ENCODE measurements at regions not wholly inside any gene's neighbourhood (a gene's known extent, or its start where the extent isn't known, plus 50 kb on each side); places are given as distances from the start of the nearest gene placed in this dataset.

DNA sequence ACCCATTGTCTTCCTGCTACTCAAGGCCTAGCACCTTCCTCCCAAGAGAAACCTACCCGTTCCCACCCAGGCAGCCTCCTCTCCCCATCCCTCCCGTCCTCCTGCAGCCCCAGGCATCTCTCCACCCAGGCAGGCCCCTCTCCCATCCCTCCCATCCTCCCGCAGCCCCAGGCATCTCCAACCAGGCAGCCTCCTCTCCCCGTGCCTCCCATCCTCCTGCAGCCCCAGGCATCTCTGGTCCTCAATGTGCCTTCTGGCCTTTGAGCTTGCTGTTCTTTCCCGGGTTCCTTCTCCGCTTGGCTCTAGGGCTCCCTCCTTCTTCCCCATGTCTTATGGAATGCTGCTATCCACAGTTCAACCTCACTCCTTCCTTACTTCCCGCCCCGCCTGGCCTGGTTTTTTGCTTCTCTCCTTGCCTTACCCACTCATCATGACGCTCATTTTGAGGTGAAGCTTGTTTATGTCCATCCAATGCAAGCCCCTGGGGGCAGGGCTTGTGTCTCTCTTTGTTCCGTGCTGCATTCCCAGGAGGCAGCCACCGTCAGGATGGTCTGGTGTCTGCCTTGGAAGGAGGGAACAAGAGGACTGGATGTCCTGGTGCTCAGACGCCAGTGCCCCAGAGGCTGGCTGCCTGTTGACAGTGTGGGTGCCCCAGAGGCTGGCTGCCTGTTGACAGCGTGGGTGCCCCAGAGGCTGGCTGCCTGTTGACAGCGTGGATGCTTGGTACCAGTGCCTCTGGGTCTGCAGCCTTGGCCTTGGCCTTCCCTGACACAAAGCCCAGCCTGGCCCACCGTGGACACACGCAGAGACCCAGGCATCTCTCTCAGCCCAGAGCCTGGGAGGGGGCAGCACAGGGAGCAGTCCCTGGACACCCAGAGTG, 815.7 kb downstream of the BRD1 start:
- TF ChIP-seq SPI1 (IDR thresholded peaks at IDR 0.05; ENCODE audit: borderline replicate concordance, low read depth): no peak
- TF ChIP-seq, protein P1, sequence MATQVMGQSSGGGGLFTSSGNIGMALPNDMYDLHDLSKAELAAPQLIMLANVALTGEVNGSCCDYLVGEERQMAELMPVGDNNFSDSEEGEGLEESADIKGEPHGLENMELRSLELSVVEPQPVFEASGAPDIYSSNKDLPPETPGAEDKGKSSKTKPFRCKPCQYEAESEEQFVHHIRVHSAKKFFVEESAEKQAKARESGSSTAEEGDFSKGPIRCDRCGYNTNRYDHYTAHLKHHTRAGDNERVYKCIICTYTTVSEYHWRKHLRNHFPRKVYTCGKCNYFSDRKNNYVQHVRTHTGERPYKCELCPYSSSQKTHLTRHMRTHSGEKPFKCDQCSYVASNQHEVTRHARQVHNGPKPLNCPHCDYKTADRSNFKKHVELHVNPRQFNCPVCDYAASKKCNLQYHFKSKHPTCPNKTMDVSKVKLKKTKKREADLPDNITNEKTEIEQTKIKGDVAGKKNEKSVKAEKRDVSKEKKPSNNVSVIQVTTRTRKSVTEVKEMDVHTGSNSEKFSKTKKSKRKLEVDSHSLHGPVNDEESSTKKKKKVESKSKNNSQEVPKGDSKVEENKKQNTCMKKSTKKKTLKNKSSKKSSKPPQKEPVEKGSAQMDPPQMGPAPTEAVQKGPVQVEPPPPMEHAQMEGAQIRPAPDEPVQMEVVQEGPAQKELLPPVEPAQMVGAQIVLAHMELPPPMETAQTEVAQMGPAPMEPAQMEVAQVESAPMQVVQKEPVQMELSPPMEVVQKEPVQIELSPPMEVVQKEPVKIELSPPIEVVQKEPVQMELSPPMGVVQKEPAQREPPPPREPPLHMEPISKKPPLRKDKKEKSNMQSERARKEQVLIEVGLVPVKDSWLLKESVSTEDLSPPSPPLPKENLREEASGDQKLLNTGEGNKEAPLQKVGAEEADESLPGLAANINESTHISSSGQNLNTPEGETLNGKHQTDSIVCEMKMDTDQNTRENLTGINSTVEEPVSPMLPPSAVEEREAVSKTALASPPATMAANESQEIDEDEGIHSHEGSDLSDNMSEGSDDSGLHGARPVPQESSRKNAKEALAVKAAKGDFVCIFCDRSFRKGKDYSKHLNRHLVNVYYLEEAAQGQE (IDR thresholded peaks at IDR 0.05; ENCODE audit: insufficient replicate concordance, low read depth): no peak
- TF ChIP-seq, protein P2, sequence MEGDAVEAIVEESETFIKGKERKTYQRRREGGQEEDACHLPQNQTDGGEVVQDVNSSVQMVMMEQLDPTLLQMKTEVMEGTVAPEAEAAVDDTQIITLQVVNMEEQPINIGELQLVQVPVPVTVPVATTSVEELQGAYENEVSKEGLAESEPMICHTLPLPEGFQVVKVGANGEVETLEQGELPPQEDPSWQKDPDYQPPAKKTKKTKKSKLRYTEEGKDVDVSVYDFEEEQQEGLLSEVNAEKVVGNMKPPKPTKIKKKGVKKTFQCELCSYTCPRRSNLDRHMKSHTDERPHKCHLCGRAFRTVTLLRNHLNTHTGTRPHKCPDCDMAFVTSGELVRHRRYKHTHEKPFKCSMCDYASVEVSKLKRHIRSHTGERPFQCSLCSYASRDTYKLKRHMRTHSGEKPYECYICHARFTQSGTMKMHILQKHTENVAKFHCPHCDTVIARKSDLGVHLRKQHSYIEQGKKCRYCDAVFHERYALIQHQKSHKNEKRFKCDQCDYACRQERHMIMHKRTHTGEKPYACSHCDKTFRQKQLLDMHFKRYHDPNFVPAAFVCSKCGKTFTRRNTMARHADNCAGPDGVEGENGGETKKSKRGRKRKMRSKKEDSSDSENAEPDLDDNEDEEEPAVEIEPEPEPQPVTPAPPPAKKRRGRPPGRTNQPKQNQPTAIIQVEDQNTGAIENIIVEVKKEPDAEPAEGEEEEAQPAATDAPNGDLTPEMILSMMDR (IDR thresholded peaks at IDR 0.05; ENCODE audit: insufficient read depth, low read length): no peak
- TF ChIP-seq GABPA (IDR thresholded peaks at IDR 0.05; ENCODE audit: low read depth): no peak
- TF ChIP-seq POLR2AphosphoS5 (IDR thresholded peaks at IDR 0.05; ENCODE audit: low read depth): no peak
- no peaks in the 10 kb centered on the region for H3K27me3 ChIP-seq (ENCODE audit: insufficient read depth, poor library complexity, severe bottlenecking)
- DNase-seq (ENCODE audit: low read depth in 1 of 2, low spot score in 1 of 2): no peak
- no peak overlapping the region for H3K4me3 ChIP-seq (replicated peaks; ENCODE audit: insufficient read depth, low read length)
- H3K27ac ChIP-seq (replicated peaks): no peak overlapping the region

GRCh38 chr22:49011379-49011768, 816.3 kb downstream of the BRD1 start:
- Histone ChIP-seq H3K4me3 (replicated peaks; ENCODE audit: insufficient read depth, low read length) (no peak overlapping the region), H3K27ac (replicated peaks) (no peak overlapping the region), H3K27me3 (ENCODE audit: insufficient read depth, poor library complexity, severe bottlenecking) (no peaks in the 10 kb centered on the region)
- no peak for DNase-seq (ENCODE audit: low read depth in 1 of 2, low spot score in 1 of 2)
- TF ChIP-seq GABPA (IDR thresholded peaks at IDR 0.05; ENCODE audit: low read depth): no peak
- no peak for TF ChIP-seq POLR2AphosphoS5 (IDR thresholded peaks at IDR 0.05; ENCODE audit: low read depth)

DNA sequence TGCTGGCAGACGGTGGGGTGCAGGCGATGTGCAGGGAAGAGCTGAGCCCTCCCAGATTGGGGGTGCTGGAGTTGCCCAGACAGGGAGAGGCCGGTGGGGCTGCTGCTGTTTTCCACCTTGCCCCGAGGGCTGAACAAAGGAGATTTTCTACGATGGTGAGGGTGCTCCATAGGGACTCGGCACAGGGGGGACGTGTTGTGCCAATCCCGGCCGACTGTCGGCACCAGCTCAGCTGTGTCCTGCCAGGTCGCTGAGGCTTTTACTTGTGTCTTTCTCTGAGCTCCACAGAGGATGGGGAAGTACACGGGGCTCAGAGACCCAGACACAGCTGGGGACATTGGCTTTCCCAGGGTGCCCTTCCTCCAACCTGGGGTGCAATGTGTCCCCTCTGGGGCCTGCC, 816.8 kb downstream of the BRD1 start:
- TF ChIP-seq POLR2AphosphoS5 (IDR thresholded peaks at IDR 0.05; ENCODE audit: low read depth): no peak
- TF ChIP-seq, protein P2 (IDR thresholded peaks at IDR 0.05; ENCODE audit: insufficient read depth, low read length): no peak
- no peak for TF ChIP-seq GABPA (IDR thresholded peaks at IDR 0.05; ENCODE audit: low read depth)
- TF ChIP-seq, protein P1 (IDR thresholded peaks at IDR 0.05; ENCODE audit: insufficient replicate concordance, low read depth): no peak
- no peak for TF ChIP-seq SPI1 (IDR thresholded peaks at IDR 0.05; ENCODE audit: borderline replicate concordance, low read depth)
- no peaks in the 10 kb centered on the region for H3K27me3 ChIP-seq (ENCODE audit: insufficient read depth, poor library complexity, severe bottlenecking)
- DNase-seq (ENCODE audit: low read depth in 1 of 2, low spot score in 1 of 2): no peak
- H3K27ac ChIP-seq (replicated peaks): no peak overlapping the region
- no peak overlapping the region for H3K4me3 ChIP-seq (replicated peaks; ENCODE audit: insufficient read depth, low read length)

- H3K4me3 ChIP-seq (replicated peaks; ENCODE audit: insufficient read depth, low read length): no peak overlapping the region
- DNase-seq (ENCODE audit: low read depth in 1 of 2, low spot score in 1 of 2): no peak
- no peak overlapping the region for H3K27ac ChIP-seq (replicated peaks)
- H3K27me3 ChIP-seq (ENCODE audit: insufficient read depth, poor library complexity, severe bottlenecking): no peaks in the 10 kb centered on the region
- TF ChIP-seq POLR2AphosphoS5 (IDR thresholded peaks at IDR 0.05; ENCODE audit: low read depth) (no peak), GABPA (IDR thresholded peaks at IDR 0.05; ENCODE audit: low read depth) (no peak), SPI1 (IDR thresholded peaks at IDR 0.05; ENCODE audit: borderline replicate concordance, low read depth) (no peak)
- TF ChIP-seq, protein P1 (IDR thresholded peaks at IDR 0.05; ENCODE audit: insufficient replicate concordance, low read depth): no peak
- TF ChIP-seq, protein P2 (IDR thresholded peaks at IDR 0.05; ENCODE audit: insufficient read depth, low read length): no peak
These were observed 817.4 kb downstream of the BRD1 start for GRCh38 chr22:49010070-49010863.

All from HL-60 (cell line).